Activated naive CD4-positive, alpha-beta T cell treated with anti-CD3 and anti-CD28 coated beads, Interleukin-2, amount 50 U/mL, for 24 hours (primary cell): ENCODE measurements at regions not wholly inside any gene's neighbourhood (a gene's known extent, or its start where the extent isn't known, plus 50 kb on each side); places are given as distances from the start of the nearest gene placed in this dataset.
"Not testable (repeated sequence)": the region's sequence is repeated elsewhere in the genome, so short reads cannot be mapped to it uniquely, and the experiment has no call there.

Source experiments
- H3K27ac Mint-ChIP-seq: one replicate; pipeline ENCODE4 v1.8.0; 2021; ENCODE audit warnings: mild to moderate bottlenecking, mixed read lengths
- H3K27me3 Mint-ChIP-seq: one replicate; pipeline ENCODE4 v1.8.0; 2021; ENCODE audit warnings: mixed read lengths
- H3K36me3 Mint-ChIP-seq: one replicate; pipeline ENCODE4 v1.8.0; 2021; ENCODE audit warnings: mixed read lengths
- H3K4me1 Mint-ChIP-seq: one replicate; pipeline ENCODE4 v1.8.0; 2021; ENCODE audit warnings: mixed read lengths
- H3K4me3 Mint-ChIP-seq: one replicate; pipeline ENCODE4 v1.8.0; 2021; ENCODE audit warnings: mild to moderate bottlenecking, mixed read lengths
- H3K9me3 Mint-ChIP-seq: one replicate; pipeline ENCODE4 v1.8.0; 2021; ENCODE audit warnings: mixed read lengths

GRCh38 chr6:79373880-79374279 is 139.4 kb upstream of the HMGN3 start:
- H3K27me3 Mint-ChIP-seq = peaks cover 1% of the 10 kb centered on the region
- H3K9me3 Mint-ChIP-seq = no peaks in the 10 kb centered on the region
- H3K36me3 Mint-ChIP-seq = no peaks in the 10 kb centered on the region
- H3K4me3 Mint-ChIP-seq = no peak overlapping the region
- H3K4me1 Mint-ChIP-seq = no peaks in the 10 kb centered on the region
- no peak overlapping the region for H3K27ac Mint-ChIP-seq

DNA sequence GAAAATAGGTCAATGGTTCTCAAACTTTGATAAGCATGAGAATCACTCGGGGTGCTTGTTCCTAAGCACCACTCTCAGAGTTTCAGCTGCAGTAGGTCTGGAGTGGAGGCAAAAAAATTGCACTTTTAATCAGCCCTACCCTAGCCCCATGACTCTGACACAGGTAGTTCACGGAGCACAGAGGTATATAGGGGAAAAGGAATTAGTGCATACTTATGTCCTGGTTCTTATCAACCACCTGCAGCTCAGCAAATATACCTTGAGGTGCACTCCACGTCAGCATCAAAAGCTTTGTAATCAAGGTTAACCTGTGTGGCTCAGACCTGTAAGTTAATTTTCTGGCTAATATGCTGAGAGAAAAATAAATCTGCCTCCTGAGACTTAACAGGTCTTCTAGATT is 138.8 kb upstream of the HMGN3 start:
- Mint-ChIP-seq H3K36me3 (no peaks in the 10 kb centered on the region), H3K4me1 (no peaks in the 10 kb centered on the region), H3K27ac (no peak overlapping the region)

DNA sequence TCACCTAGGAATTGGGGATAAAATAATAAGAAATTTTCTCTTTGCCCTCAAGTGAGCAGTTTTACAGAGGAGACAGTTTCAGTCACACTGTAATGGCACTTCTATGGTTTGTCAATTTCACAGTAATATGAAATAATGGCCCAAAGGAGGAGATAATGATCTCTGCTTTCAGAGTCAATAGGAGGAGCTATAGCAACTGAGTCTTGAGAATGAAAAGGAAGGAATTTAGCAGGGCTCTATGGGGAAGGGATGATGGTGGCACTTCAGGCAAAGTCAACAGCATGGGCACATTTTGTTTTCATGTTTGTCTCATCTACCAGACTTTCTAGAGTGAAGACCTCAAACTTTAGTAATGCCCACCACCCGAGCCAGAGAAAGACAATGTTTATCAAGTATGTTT is 138.3 kb upstream of the HMGN3 start:
- no peaks in the 10 kb centered on the region for H3K4me1 Mint-ChIP-seq
- H3K27ac Mint-ChIP-seq = no peak overlapping the region
- H3K36me3 Mint-ChIP-seq = no peaks in the 10 kb centered on the region
- no peaks in the 10 kb centered on the region for H3K9me3 Mint-ChIP-seq
- peaks cover 1% of the 10 kb centered on the region for H3K27me3 Mint-ChIP-seq
- no peak overlapping the region for H3K4me3 Mint-ChIP-seq

More for the DNA sequence above, 138.8 kb upstream of the HMGN3 start:
- H3K9me3 Mint-ChIP-seq = no peaks in the 10 kb centered on the region
- no peak overlapping the region for H3K4me3 Mint-ChIP-seq
- peaks cover 1% of the 10 kb centered on the region for H3K27me3 Mint-ChIP-seq

- no peaks in the 10 kb centered on the region for H3K4me1 Mint-ChIP-seq
- peaks cover 4% of the 10 kb centered on the region for H3K27me3 Mint-ChIP-seq
- peaks cover 12% of the 10 kb centered on the region for H3K9me3 Mint-ChIP-seq
- H3K27ac Mint-ChIP-seq = no peak overlapping the region
- peaks cover 1% of the 10 kb centered on the region for H3K36me3 Mint-ChIP-seq
- no peak overlapping the region for H3K4me3 Mint-ChIP-seq
These were observed 134.5 kb upstream of the HMGN3 start for GRCh38 chr6:79369026-79369425.

DNA sequence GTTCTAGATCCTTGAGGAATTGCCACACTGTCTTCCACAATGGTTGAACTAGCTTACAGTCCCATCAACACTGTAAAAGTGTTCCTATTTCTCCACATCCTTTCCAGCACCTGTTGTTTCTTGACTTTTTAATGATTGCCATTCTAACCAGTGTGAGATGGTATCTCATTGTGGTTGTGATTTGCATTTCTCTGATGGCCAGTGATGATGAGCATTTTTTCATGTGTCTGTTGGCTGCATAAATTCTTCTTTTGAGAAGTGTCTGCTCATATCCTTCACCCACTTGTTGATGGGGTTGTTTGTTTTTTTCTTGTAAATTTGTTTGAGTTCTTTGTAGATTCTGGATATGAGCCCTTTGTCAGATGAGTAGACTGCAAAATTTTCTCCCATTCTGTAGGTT is 129.0 kb upstream of the HMGN3 start:
- H3K4me1 Mint-ChIP-seq, H3K27me3 Mint-ChIP-seq, H3K27ac Mint-ChIP-seq, H3K36me3 Mint-ChIP-seq, H3K4me3 Mint-ChIP-seq: not testable (repeated sequence)
- peaks cover 18% of the 10 kb centered on the region for H3K9me3 Mint-ChIP-seq

GRCh38 chr6:79361074-79361473 is 126.6 kb upstream of the HMGN3 start:
- H3K4me1 Mint-ChIP-seq, H3K27me3 Mint-ChIP-seq, H3K4me3 Mint-ChIP-seq, H3K36me3 Mint-ChIP-seq: not testable (repeated sequence)
- Mint-ChIP-seq H3K9me3 (peaks cover 14% of the 10 kb centered on the region), H3K27ac (peak overlapping the region; percentile 67)

DNA sequence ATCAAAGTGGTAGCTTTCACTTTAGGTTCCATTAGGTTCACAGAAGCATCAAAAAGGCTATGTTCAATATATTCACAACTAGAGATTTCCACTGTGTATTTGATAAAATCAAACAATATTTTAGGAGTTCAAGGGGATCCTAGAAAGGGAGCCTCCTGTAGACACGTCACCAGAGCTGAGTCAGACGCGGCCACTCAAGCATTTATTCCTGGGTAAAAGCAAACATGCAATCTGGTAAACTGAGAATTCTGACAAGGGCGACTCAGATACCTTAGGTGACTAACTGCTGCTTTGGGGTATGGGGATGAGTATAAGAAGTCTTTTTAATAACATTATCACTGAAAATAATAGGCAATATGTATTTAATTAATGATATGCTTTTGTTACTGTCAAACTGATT is 118.7 kb upstream of the HMGN3 start:
- no peak overlapping the region for H3K27ac Mint-ChIP-seq
- H3K4me1 Mint-ChIP-seq = no peaks in the 10 kb centered on the region
- peaks cover 12% of the 10 kb centered on the region for H3K9me3 Mint-ChIP-seq
- no peak overlapping the region for H3K4me3 Mint-ChIP-seq
- no peaks in the 10 kb centered on the region for H3K36me3 Mint-ChIP-seq
- peaks cover 5% of the 10 kb centered on the region for H3K27me3 Mint-ChIP-seq

GRCh38 chr6:79338493-79338892 is 104.0 kb upstream of the HMGN3 start:
- Mint-ChIP-seq H3K4me3 (no peak overlapping the region), H3K36me3 (no peaks in the 10 kb centered on the region), H3K27me3 (peaks cover 5% of the 10 kb centered on the region), H3K4me1 (no peaks in the 10 kb centered on the region), H3K27ac (no peak overlapping the region), H3K9me3 (no peaks in the 10 kb centered on the region)

DNA sequence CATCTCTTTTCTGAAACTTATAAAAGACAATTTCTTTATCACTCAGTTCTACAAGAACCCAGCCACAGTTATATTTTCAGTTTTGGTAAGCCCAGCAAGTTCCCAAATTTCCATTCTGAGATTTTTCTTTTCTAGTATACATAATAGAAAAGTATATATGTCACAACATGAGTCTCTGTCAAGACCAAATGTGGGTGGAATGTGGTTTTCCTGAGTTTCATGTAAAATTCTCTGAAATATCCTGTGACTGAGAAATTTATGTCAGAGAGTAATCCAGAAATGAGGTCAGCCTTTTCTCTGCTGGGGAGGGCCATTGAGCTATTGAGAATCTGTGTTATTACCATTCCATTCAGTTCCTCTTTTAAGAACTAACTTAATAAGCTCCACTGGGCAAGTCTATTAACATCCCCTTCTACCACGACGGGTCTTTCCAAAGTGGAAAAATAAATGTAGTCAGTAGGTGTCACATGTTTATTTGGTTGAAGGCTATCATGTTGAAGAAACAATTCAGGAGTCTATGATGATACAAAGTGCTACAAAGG is 100.7 kb upstream of the HMGN3 start:
- Mint-ChIP-seq H3K4me3 (no peak overlapping the region), H3K27me3 (peaks cover 6% of the 10 kb centered on the region), H3K27ac (no peak overlapping the region), H3K9me3 (no peaks in the 10 kb centered on the region), H3K36me3 (no peaks in the 10 kb centered on the region), H3K4me1 (no peaks in the 10 kb centered on the region)

DNA sequence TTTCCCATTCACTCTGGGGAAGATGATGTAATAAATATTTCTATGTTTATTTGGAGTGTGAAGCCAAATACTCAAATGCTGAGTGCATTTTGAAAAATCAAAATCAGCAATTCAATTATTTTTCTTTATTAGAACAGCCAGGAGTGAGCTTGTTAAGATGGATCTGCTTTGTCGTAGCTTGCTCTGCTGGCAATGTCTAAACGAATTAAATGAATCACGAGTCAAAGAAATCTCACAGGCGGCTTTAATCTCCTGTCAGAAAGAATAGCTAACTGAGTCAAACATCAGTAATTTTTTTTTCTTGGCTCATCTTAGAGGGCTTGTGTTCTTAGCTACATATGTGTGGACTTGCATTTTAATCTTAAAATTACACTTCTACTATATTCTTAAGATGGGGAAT is 100.2 kb upstream of the HMGN3 start:
- H3K27me3 Mint-ChIP-seq = peaks cover 6% of the 10 kb centered on the region
- no peaks in the 10 kb centered on the region for H3K36me3 Mint-ChIP-seq
- H3K4me3 Mint-ChIP-seq = no peak overlapping the region
- H3K27ac Mint-ChIP-seq = no peak overlapping the region
- H3K9me3 Mint-ChIP-seq = no peaks in the 10 kb centered on the region
- H3K4me1 Mint-ChIP-seq = no peaks in the 10 kb centered on the region

- Mint-ChIP-seq H3K4me1 (no peaks in the 10 kb centered on the region), H3K4me3 (no peak overlapping the region), H3K9me3 (no peaks in the 10 kb centered on the region), H3K27ac (no peak overlapping the region), H3K36me3 (no peaks in the 10 kb centered on the region), H3K27me3 (peaks cover 8% of the 10 kb centered on the region)
These were observed 96.2 kb upstream of the HMGN3 start for GRCh38 chr6:79330704-79331103.

DNA sequence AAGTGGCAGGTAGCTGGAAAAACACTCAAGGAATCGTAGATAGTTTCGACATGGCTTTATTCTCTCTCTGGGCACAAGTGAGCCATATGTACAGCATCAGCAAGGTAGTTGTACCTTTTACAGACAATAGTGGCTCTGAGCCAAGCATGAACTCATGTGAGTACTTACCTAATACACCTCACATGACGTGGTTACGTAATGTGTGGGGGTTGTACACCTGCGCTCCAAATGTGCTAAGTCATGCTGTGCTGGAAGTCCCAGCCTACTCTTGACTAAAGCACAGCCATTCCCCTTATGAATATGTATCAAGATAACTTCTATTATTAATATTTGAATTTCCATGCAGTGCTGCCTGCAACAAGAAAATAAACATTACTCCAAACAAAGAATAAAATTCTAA is 78.8 kb upstream of the HMGN3 start:
- Mint-ChIP-seq H3K4me1 (no peaks in the 10 kb centered on the region), H3K9me3 (no peaks in the 10 kb centered on the region), H3K4me3 (no peak overlapping the region), H3K36me3 (no peaks in the 10 kb centered on the region), H3K27me3 (no peaks in the 10 kb centered on the region), H3K27ac (no peak overlapping the region)

DNA sequence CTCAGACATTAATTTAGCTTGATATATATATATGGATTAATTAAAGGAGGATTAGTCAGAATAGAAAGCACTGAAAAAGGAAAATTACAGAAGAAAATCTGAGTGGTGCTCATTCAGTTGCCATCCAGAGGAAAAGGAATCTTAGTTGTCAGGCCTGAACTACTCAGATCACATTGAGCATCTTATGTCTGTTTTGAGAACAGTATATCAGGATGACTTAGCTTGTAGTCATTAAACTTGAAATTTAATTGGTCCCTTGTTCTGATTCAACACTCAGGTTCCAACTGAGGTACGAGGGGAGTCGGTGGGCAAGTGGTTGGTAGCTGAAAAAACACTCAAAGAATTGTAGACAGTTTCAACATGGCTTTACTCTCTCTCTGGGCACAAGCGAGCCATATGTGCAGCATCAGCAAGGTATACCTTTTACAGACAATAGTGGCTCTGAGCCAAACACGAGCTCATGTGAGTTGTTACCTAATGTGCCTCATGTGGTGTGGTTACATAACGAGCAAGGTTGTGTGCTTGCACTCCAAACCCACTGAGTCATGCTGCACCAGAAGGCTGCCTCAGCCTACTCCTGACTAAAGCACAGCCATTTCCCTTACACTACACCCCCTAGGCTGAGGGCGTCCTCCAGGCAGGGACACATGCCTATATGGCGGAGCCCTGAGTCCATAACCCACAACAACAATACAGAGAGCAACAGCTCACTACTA is 73.0 kb upstream of the HMGN3 start:
- no peaks in the 10 kb centered on the region for H3K4me1 Mint-ChIP-seq

GRCh38 chr6:79305020-79305419 is 70.5 kb upstream of the HMGN3 start:
- Mint-ChIP-seq H3K27me3 (no peaks in the 10 kb centered on the region), H3K9me3 (no peaks in the 10 kb centered on the region), H3K27ac (no peak overlapping the region), H3K36me3 (no peaks in the 10 kb centered on the region), H3K4me3 (no peak overlapping the region), H3K4me1 (no peaks in the 10 kb centered on the region)

More for the DNA sequence above, 73.0 kb upstream of the HMGN3 start:
- Mint-ChIP-seq H3K9me3 (no peaks in the 10 kb centered on the region), H3K4me3 (no peak overlapping the region), H3K27ac (no peak overlapping the region), H3K27me3 (no peaks in the 10 kb centered on the region), H3K36me3 (no peaks in the 10 kb centered on the region)

DNA sequence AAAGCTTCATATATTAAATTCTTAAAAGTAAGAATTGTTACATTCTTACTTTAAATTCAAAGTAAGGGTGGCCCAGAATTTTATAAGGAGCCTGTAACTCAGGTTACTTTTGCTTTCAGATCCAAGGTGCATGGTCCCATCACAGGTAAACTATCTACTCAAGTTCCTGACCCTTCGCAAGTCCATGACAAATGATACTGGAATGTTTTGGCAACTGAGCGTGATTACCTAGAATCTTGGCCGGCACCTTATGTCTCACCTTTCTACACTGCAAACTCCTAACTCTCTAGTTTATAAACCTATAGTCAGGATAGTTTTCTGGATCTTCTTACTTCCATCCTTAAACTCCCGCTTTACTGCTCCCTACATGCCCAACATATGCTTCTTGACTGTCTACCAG is 67.9 kb upstream of the HMGN3 start:
- H3K4me1 Mint-ChIP-seq = no peaks in the 10 kb centered on the region
- no peaks in the 10 kb centered on the region for H3K27me3 Mint-ChIP-seq
- no peak overlapping the region for H3K27ac Mint-ChIP-seq
- no peaks in the 10 kb centered on the region for H3K9me3 Mint-ChIP-seq
- no peaks in the 10 kb centered on the region for H3K36me3 Mint-ChIP-seq
- no peak overlapping the region for H3K4me3 Mint-ChIP-seq

- H3K4me1 Mint-ChIP-seq = no peaks in the 10 kb centered on the region
- no peak overlapping the region for H3K27ac Mint-ChIP-seq
- H3K27me3 Mint-ChIP-seq = no peaks in the 10 kb centered on the region
- H3K36me3 Mint-ChIP-seq = no peaks in the 10 kb centered on the region
- no peak overlapping the region for H3K4me3 Mint-ChIP-seq
- no peaks in the 10 kb centered on the region for H3K9me3 Mint-ChIP-seq
These were observed 66.8 kb upstream of the HMGN3 start for GRCh38 chr6:79301290-79301689.

GRCh38 chr6:79296211-79296610 is 61.7 kb upstream of the HMGN3 start:
- H3K27me3 Mint-ChIP-seq = no peaks in the 10 kb centered on the region
- H3K27ac Mint-ChIP-seq = no peak overlapping the region
- no peak overlapping the region for H3K4me3 Mint-ChIP-seq
- H3K4me1 Mint-ChIP-seq = no peaks in the 10 kb centered on the region
- H3K9me3 Mint-ChIP-seq = no peaks in the 10 kb centered on the region
- H3K36me3 Mint-ChIP-seq = no peaks in the 10 kb centered on the region
